ENCODE measurements at regions not wholly inside any gene's neighbourhood (a gene's known extent, or its start where the extent isn't known, plus 50 kb on each side); places are given as distances from the start of the nearest gene placed in this dataset.
"Not testable (repeated sequence)": the region's sequence is repeated elsewhere in the genome, so short reads cannot be mapped to it uniquely, and the experiment has no call there.

DNA sequence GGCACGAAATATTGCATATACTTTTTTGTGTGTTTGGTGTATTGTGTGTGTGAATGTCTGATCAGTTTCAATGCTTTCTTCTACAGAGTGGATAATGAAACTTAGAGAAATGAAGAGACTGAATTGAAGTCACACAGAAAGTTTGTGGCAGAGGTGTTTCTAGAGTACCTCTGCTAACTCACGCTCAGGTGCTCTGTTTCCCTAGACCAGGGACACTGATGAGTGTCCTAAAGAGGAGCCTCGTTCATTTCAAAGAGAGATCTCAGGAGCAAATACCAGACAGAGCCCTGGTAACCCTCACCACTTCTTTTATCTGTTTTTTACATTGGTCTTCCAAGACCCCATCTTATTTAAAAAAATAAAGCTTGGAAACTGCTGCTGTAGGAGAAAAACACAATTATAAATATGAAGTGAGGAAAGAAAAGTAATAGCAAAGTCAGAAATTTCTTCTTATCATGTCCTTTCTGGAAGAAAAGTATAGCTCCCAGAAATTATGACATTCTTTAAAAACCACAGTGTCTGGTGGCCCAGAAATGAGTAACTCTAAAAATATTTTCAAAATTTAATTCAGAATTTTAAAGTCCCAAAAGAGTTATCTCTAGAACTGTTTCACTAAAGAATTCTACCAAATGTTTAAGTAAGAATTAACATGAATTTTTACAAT lies 720.6 kb downstream of the RFPL4B start:
- TF ChIP-seq, protein P1, sequence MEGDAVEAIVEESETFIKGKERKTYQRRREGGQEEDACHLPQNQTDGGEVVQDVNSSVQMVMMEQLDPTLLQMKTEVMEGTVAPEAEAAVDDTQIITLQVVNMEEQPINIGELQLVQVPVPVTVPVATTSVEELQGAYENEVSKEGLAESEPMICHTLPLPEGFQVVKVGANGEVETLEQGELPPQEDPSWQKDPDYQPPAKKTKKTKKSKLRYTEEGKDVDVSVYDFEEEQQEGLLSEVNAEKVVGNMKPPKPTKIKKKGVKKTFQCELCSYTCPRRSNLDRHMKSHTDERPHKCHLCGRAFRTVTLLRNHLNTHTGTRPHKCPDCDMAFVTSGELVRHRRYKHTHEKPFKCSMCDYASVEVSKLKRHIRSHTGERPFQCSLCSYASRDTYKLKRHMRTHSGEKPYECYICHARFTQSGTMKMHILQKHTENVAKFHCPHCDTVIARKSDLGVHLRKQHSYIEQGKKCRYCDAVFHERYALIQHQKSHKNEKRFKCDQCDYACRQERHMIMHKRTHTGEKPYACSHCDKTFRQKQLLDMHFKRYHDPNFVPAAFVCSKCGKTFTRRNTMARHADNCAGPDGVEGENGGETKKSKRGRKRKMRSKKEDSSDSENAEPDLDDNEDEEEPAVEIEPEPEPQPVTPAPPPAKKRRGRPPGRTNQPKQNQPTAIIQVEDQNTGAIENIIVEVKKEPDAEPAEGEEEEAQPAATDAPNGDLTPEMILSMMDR (IDR thresholded peaks at IDR 0.05): no peak
- DNase-seq (ENCODE audit: low spot score): no peak
- no peak for ATAC-seq (ENCODE audit: low FRiP score)

DNA sequence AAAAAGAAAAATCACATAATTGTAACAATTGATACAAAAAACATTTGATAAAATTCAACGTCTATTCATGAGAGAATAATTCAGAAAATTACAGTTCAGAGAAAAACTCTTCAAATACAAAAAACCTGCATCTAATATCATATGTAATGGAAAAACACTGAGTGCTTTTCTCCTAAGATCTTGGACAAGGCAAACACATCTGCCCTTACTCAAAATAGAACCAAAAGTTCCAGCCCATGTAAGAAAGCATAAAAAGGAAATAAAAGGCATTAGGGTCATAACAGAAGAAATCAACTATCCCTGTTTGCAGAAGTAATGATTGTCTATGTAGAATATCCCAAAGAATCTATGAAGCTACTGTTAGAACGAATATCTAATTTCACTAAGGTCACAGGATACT lies 721.4 kb downstream of the RFPL4B start:
- DNase-seq (ENCODE audit: low spot score): no peak
- TF ChIP-seq, protein P1 (IDR thresholded peaks at IDR 0.05): no peak
- ATAC-seq (ENCODE audit: low FRiP score): no peak

DNA sequence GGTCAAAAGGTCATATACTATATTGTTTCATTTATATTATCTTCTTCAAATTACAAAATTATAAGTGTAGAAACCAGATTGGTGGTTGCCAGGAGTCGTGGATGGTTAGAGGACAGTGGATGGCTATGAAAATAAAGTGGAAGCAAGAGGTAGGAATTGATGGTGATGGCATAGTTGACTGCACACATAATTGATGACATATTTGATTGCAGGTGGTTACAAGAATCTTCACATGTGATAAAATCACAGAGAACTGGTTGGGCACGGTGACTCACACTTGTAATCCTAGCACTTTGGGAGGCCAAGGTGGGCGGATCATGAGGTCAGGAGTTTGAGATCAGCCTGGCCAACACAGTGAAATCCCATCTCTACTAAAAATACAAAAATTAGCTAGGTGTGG lies 723.6 kb downstream of the RFPL4B start:
- not testable (repeated sequence) for ATAC-seq (ENCODE audit: low FRiP score)

DNA sequence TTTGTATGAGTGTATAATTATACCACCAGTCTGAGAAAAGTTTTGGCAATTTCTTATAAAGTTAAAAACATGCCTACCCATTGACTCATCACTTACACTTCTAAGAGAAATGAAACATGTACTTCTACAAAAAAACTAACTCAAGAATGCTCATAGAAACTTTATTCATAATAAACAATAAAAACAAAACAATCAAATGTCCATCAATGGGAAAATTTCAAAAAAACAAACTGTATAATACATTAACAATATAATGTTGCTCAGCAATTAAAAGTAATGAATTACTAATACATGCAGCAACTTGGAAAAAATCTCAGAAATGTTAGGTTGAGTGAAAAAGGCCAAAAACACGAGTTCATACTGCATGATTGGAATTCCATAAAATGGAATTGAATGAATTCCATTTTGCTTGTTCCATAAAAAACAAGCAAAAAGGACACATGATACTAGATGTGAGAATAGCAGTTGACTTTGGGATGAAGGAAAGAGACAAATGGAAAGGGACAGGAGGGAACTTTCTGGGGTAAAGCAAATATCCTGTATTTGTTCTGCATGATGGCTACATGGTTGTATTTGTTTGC lies 726.6 kb downstream of the RFPL4B start:
- ATAC-seq (ENCODE audit: low FRiP score) (no peak), DNase-seq (ENCODE audit: low spot score) (no peak)
- TF ChIP-seq, protein P1 (IDR thresholded peaks at IDR 0.05): no peak

More for the DNA sequence above, 723.6 kb downstream of the RFPL4B start:
- DNase-seq (ENCODE audit: low spot score): not testable (repeated sequence)

DNA sequence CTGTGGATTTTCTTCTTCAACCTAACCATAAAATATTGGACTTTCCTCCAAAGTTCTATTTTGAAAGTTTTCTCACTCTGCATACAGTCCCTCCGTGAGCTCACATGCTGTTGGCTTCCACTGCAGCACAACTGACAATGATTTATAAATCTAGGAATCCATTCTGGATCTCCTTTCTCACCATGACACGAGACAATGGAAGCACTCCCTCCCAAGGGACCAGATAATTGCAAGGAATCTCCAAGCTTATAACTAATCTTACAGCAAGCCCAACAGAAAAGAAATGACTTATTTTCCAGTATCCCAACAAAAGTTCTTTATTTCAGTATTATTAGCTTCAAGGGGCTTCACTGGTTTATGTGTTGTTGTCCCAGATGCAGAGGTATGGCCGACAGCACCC lies 729.0 kb downstream of the RFPL4B start:
- TF ChIP-seq, protein P1 (IDR thresholded peaks at IDR 0.05): no peak
- ATAC-seq (ENCODE audit: low FRiP score): no peak
- DNase-seq (ENCODE audit: low spot score): no peak

DNA sequence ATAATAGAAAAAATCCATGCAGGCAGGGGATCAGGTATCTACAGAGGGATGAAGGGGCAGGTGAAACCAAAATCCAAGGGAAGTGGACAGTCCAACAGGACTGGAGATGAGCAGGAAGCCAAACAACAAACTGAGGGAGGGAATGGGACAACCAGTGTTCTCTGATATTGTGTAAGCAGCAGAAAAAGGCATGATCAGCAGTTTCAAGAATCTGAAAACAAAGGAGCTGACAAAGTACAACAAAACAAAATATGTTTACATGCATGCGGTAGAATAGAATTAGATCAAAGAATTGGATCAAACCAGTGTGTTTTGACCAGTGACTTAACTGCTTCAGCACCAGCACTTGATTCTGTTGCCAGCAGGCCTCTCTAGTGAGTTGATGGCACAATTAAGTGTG lies 729.7 kb downstream of the RFPL4B start:
- DNase-seq (ENCODE audit: low spot score) (no peak), ATAC-seq (ENCODE audit: low FRiP score) (no peak)
- TF ChIP-seq, protein P1 (IDR thresholded peaks at IDR 0.05): no peak

DNA sequence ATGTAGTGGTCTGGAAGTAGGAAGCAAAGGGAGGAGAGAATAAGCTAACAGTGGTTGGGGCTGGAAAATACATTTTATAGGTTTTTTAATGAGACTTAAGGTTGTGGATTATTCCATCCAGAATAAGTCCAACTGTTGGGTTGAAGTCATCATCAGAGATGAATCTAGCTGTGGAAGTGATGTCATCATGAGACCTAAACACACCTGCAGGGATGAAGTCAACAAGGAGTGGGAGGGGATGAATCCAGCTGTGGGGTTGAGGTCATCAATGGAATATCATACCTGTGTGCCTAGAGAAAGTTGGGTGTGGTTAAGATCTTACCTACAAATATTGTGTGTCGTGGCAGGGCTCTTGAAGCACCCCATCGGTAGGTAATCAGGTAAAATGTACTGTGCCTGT lies 730.7 kb downstream of the RFPL4B start:
- no peak for ATAC-seq (ENCODE audit: low FRiP score)
- TF ChIP-seq, protein P1 (IDR thresholded peaks at IDR 0.05): no peak

More for the DNA sequence above, 730.7 kb downstream of the RFPL4B start:
- no peak for DNase-seq (ENCODE audit: low spot score)
